ENCODE measurements at regions not wholly inside any gene's neighbourhood (a gene's known extent, or its start where the extent isn't known, plus 50 kb on each side); places are given as distances from the start of the nearest gene placed in this dataset.
"Not testable (repeated sequence)": the region's sequence is repeated elsewhere in the genome, so short reads cannot be mapped to it uniquely, and the experiment has no call there.

GRCh38 chrX:96483647-96484160, 200.9 kb upstream of the DIAPH2 start:
- no peaks in the 10 kb centered on the region for H3K9me3 ChIP-seq (ENCODE audit: control insufficient read depth, low read length, poor library complexity, severe bottlenecking)
- DNase-seq = no peak
- no peak for ATAC-seq
- Mint-ChIP-seq H3K36me3 (ENCODE audit: low read depth) (no peaks in the 10 kb centered on the region), H3K27ac (no peak overlapping the region), H3K4me1 (no peaks in the 10 kb centered on the region), H3K27me3 (no peaks in the 10 kb centered on the region), H3K4me3 (no peak overlapping the region)

DNA sequence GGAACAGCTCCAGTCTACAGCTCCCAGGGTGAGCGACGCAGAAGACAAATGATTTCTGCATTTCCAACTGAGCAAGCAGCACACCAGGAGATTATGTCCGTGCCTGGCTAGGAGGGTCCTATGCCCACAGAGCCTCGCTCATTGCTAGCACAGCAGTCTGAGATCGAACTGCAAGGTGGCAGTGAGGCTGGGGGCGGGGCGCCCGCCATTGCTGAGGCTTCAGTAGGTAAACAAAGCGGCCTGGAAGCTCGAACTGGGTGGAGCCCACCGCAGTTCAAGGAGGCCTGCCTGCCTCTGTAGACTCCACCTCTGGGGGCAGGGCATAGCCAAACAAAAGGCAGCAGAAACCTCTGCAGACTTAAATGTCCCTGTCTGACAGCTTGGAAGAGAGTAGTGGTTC, 198.0 kb upstream of the DIAPH2 start:
- H3K36me3 Mint-ChIP-seq (ENCODE audit: low read depth); ATAC-seq; H3K9me3 ChIP-seq (ENCODE audit: control insufficient read depth, low read length, poor library complexity, severe bottlenecking); DNase-seq; H3K27ac Mint-ChIP-seq; H3K4me1 Mint-ChIP-seq; H3K27me3 Mint-ChIP-seq; H3K4me3 Mint-ChIP-seq: not testable (repeated sequence)

DNA sequence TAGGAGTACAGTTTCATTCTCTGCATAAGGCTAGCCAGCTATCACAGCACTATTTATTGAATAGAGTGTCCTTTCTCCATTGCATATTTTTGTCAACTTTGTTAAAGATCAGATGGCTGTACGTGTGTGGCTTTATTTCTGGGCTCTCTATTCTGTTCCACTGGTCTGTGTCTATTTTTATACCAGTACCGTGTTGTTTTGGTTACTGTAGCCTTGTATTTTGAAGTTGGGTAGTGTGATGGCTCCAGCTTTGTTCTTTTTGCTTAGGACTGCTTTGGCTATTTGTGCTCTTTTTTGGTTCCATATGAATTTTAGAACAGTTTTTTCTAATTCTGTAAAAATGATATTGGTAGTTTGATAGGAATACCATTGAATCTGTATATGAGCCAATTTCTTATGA, 182.1 kb upstream of the DIAPH2 start:
- no peak for ATAC-seq
- Mint-ChIP-seq H3K36me3 (ENCODE audit: low read depth) (no peaks in the 10 kb centered on the region), H3K4me3 (no peak overlapping the region), H3K27ac (no peak overlapping the region), H3K27me3 (no peaks in the 10 kb centered on the region), H3K4me1 (no peaks in the 10 kb centered on the region)
- H3K9me3 ChIP-seq (ENCODE audit: control insufficient read depth, low read length, poor library complexity, severe bottlenecking) = no peaks in the 10 kb centered on the region
- DNase-seq = no peak

DNA sequence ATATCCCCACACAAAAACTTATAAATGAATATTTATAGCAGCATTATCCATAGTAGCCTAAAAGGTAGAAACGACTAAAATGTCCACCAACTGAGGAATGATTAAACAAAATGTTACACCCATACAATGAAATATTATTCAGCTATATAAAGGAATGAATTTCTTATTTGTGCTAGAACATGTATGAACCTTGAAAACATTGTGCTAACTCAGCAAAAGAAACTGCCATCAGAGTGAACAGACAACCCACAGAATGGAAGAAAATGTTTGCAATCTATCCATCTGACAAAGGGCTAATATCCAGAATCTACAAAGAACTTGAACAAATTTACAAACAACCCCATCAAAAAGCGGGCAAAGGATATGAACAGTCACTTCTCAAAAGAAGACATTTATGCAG, 155.3 kb upstream of the DIAPH2 start:
- not testable (repeated sequence) for H3K27ac Mint-ChIP-seq; H3K4me1 Mint-ChIP-seq; ATAC-seq; H3K27me3 Mint-ChIP-seq; H3K9me3 ChIP-seq (ENCODE audit: control insufficient read depth, low read length, poor library complexity, severe bottlenecking); H3K4me3 Mint-ChIP-seq; DNase-seq; H3K36me3 Mint-ChIP-seq (ENCODE audit: low read depth)

DNA sequence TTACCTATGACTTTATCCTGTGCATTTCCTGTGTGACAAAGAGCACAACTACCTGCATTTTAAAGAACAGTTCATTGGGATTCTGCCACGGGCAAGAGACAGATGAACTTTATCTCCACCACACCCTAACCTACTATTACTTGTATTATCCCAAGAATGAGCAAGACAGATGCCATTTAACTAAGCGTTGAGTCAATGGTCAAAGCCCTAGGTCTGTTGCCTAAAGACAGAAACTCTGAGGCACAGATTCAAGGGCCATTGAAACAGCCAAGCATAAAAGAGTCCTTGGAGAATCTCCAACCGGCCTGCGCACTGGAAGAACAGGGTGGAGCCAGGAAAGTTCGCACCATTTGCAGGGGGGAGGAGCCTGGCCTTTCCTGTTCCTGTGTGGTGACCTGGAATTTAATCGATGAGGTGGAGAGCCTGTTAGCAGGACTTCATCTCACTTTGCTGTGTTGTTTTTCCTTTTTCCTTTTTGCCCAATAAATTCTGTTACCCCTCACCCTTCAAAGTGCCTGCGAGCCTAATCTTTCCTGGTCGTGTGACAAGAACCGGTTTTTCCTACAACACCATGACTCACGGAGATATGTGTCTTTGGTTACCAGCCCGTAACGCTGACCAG, 146.4 kb upstream of the DIAPH2 start:
- H3K9me3 ChIP-seq (ENCODE audit: control insufficient read depth, low read length, poor library complexity, severe bottlenecking) = no peaks in the 10 kb centered on the region
- Mint-ChIP-seq H3K36me3 (ENCODE audit: low read depth) (no peaks in the 10 kb centered on the region), H3K4me3 (no peak overlapping the region), H3K27ac (no peak overlapping the region), H3K4me1 (no peaks in the 10 kb centered on the region), H3K27me3 (no peaks in the 10 kb centered on the region)
- no peak for DNase-seq
- ATAC-seq = no peak

DNA sequence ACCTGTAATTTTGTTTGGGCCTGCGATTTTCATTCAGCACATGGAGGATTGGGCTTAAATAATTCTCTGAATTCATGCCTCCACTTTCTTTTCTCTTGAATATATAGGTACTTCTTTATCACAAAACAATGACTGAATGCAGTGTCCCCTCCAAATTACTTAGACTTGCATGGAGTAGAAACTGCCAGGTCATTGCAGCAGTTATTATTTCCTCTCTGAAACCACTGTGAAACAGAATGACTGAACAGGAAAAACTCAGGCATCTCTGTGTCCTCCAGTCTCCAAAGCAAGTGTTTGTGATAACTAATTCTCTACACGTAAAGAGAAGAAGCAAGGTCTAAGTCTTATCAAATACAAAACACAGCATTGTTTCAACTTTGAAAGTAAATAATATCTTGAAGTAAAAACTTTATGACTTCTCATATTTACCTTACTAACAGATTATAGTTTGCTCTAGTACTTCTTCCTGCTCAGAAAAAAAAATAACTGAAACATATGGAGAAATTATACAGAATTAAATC, 144.5 kb upstream of the DIAPH2 start:
- no peak for DNase-seq
- no peak overlapping the region for H3K4me3 Mint-ChIP-seq
- no peak for ATAC-seq
- no peaks in the 10 kb centered on the region for H3K4me1 Mint-ChIP-seq
- H3K27me3 Mint-ChIP-seq = no peaks in the 10 kb centered on the region
- H3K27ac Mint-ChIP-seq = no peak overlapping the region
- H3K9me3 ChIP-seq (ENCODE audit: control insufficient read depth, low read length, poor library complexity, severe bottlenecking) = no peaks in the 10 kb centered on the region
- H3K36me3 Mint-ChIP-seq (ENCODE audit: low read depth) = no peaks in the 10 kb centered on the region

GRCh38 chrX:96546281-96546680, 138.4 kb upstream of the DIAPH2 start:
- not testable (repeated sequence) for H3K36me3 Mint-ChIP-seq (ENCODE audit: low read depth); H3K4me3 Mint-ChIP-seq; ATAC-seq

DNA sequence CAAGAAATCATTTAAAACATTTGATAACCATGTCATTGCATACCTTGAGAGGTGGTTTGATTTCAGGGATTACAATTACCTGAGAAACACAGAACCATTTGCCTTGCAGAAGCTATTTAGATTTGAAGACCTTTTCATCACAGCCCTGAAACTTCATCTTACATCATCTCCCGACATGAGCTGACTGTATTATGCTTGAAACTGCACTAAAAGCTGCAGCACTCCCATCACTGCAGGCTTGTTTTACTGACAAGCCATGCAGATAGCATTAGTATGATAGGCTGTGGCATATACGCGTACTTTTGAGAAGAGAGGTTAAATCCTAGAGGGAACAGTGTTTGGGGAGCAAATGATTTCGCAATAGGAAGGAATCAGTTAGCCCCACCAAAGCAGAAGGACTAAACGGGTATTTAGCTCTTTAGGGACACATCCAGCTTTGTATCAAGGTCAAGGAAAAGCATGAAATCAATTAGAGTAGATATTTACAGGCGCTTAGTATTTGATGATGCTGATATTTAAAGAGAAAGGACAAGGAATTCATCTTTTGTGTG, 133.2 kb upstream of the DIAPH2 start:
- H3K9me3 ChIP-seq (ENCODE audit: control insufficient read depth, low read length, poor library complexity, severe bottlenecking) = no peaks in the 10 kb centered on the region
- Mint-ChIP-seq H3K4me1 (no peaks in the 10 kb centered on the region), H3K36me3 (ENCODE audit: low read depth) (no peaks in the 10 kb centered on the region), H3K27ac (no peak overlapping the region), H3K27me3 (no peaks in the 10 kb centered on the region), H3K4me3 (no peak overlapping the region)
- ATAC-seq (no peak), DNase-seq (no peak)

More at GRCh38 chrX:96546281-96546680, 138.4 kb upstream of the DIAPH2 start:
- H3K9me3 ChIP-seq (ENCODE audit: control insufficient read depth, low read length, poor library complexity, severe bottlenecking); DNase-seq; H3K4me1 Mint-ChIP-seq; H3K27ac Mint-ChIP-seq; H3K27me3 Mint-ChIP-seq: not testable (repeated sequence)

DNA sequence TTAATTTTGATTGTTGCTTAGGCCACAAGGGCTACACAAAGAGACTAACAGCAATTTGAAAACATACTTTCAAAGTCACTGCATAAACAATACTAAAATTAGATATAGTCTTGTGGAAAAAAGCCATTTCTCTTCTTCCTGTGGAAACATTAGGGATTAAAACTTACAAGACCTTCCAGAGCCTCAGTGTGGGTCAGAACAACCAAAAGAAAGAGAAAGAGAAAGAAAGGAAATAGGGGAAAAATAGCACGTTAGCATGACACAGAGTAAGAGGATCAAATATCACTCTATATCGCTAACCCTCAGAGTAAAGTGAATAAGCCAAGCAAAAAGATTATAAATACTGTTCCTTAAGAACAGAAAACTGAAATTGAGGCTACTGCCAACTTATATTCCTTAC, 127.8 kb upstream of the DIAPH2 start:
- no peaks in the 10 kb centered on the region for H3K9me3 ChIP-seq (ENCODE audit: control insufficient read depth, low read length, poor library complexity, severe bottlenecking)
- ATAC-seq = no peak
- no peaks in the 10 kb centered on the region for H3K27me3 Mint-ChIP-seq
- no peaks in the 10 kb centered on the region for H3K36me3 Mint-ChIP-seq (ENCODE audit: low read depth)
- H3K4me1 Mint-ChIP-seq = no peaks in the 10 kb centered on the region
- no peak overlapping the region for H3K27ac Mint-ChIP-seq
- H3K4me3 Mint-ChIP-seq = no peak overlapping the region
- DNase-seq = no peak

GRCh38 chrX:96561129-96561528, 123.5 kb upstream of the DIAPH2 start:
- H3K27me3 Mint-ChIP-seq; H3K27ac Mint-ChIP-seq; H3K9me3 ChIP-seq (ENCODE audit: control insufficient read depth, low read length, poor library complexity, severe bottlenecking); H3K4me1 Mint-ChIP-seq; H3K4me3 Mint-ChIP-seq; H3K36me3 Mint-ChIP-seq (ENCODE audit: low read depth); ATAC-seq; DNase-seq: not testable (repeated sequence)

DNA sequence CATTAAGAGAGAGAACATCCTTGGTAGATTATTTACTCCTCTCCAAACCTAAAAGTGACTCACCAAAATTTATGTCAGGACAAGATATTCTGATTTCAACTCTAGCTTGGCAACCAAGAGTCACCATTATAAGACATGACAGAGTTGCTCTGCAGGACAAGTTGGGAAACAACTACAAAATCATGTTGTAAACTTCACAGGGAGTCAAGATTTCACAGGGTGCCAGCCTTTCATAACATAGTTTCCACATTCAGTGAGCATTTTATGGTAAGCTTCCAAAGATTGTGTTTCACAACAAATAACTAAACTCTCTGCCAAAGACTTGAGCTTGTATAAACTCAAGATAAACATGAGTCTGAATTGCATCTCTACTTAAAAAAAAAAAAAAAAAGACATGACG, 121.0 kb upstream of the DIAPH2 start:
- no peaks in the 10 kb centered on the region for H3K36me3 Mint-ChIP-seq (ENCODE audit: low read depth)
- H3K4me1 Mint-ChIP-seq = no peaks in the 10 kb centered on the region
- no peak overlapping the region for H3K27ac Mint-ChIP-seq
- H3K9me3 ChIP-seq (ENCODE audit: control insufficient read depth, low read length, poor library complexity, severe bottlenecking) = no peaks in the 10 kb centered on the region
- no peaks in the 10 kb centered on the region for H3K27me3 Mint-ChIP-seq
- ATAC-seq = no peak
- no peak for DNase-seq
- H3K4me3 Mint-ChIP-seq = no peak overlapping the region

DNA sequence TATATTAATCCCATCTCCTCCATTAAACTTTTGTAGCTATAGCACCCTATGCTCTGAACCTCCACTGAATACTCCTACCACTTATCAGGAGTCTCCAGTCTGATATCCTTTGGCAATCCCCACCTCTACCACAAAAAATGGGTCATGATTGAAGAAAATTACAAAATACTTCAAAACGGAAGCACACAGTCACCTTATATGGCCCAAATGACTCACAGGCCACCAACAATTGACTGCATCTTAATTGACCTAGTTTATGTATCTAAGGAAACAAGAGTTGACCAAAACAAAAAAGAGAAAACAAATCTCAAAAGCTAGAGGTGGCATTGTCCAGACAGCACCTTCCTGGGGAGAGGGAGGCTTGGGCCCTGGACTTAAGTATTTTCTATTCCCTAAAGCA, 120.0 kb upstream of the DIAPH2 start:
- Mint-ChIP-seq H3K27ac (no peak overlapping the region), H3K36me3 (ENCODE audit: low read depth) (no peaks in the 10 kb centered on the region)
- ATAC-seq = peak; percentile 40

GRCh38 chrX:96566878-96567277, 117.8 kb upstream of the DIAPH2 start:
- Mint-ChIP-seq H3K27ac (no peak overlapping the region), H3K27me3 (no peaks in the 10 kb centered on the region), H3K4me1 (no peaks in the 10 kb centered on the region), H3K4me3 (no peak overlapping the region), H3K36me3 (ENCODE audit: low read depth) (no peaks in the 10 kb centered on the region)
- H3K9me3 ChIP-seq (ENCODE audit: control insufficient read depth, low read length, poor library complexity, severe bottlenecking) = no peaks in the 10 kb centered on the region
- no peak for ATAC-seq
- DNase-seq = no peak

More for the DNA sequence above, 120.0 kb upstream of the DIAPH2 start:
- Mint-ChIP-seq H3K4me1 (no peaks in the 10 kb centered on the region), H3K4me3 (no peak overlapping the region), H3K27me3 (no peaks in the 10 kb centered on the region)
- DNase-seq = no peak
- H3K9me3 ChIP-seq (ENCODE audit: control insufficient read depth, low read length, poor library complexity, severe bottlenecking) = no peaks in the 10 kb centered on the region

DNA sequence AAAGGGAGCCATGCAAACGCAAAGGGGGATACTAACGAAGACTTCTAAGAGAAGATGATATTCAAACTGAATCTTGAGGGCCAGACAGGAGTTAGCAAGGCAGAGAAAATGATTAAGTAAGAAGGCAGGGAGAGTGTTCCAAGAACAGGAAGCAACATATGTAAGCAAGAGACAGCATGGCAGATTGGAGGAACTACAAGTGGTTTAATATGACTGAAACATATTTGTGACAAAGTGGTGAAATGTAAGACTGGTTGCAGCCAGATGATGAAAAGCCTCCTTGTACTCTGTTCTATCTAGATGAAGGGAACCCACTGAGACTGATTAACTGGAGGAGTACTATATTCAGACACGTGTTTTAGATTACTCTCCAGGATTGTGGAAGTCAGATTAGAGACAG, 116.6 kb upstream of the DIAPH2 start:
- Mint-ChIP-seq H3K27me3 (no peaks in the 10 kb centered on the region), H3K4me3 (no peak overlapping the region), H3K36me3 (ENCODE audit: low read depth) (no peaks in the 10 kb centered on the region), H3K4me1 (no peaks in the 10 kb centered on the region), H3K27ac (no peak overlapping the region)
- ATAC-seq = no peak
- H3K9me3 ChIP-seq (ENCODE audit: control insufficient read depth, low read length, poor library complexity, severe bottlenecking) = no peaks in the 10 kb centered on the region
- DNase-seq = no peak
